Neural progenitor cell (in vitro differentiated cells): ENCODE measurements at regions not wholly inside any gene's neighbourhood (a gene's known extent, or its start where the extent isn't known, plus 50 kb on each side); places are given as distances from the start of the nearest gene placed in this dataset.

Source experiments
- DNase-seq: peaks from one replicate; pipeline ENCODE4 v3.0.0-alpha.2; 2016; ENCODE audit warnings: low spot score
- H2AFZ ChIP-seq: fragments of 200-600 bp; sonication (generic); replicated peaks from 2 replicates; pipeline ENCODE4 v1.6.1; 2016; ENCODE audit warnings: antibody characterized with exemption
- H3F3A ChIP-seq: fragments of 200-600 bp; sonication (generic); 2 replicates; pipeline ENCODE4 v1.6.1; 2016; ENCODE audit warnings: antibody characterized with exemption, low read depth
- H3K27ac ChIP-seq: fragments of 200-600 bp; sonication (generic); 2 replicates; pipeline ENCODE4 v1.5.1; 2016; ENCODE audit warnings: mild to moderate bottlenecking
- H3K27me3 ChIP-seq: fragments of 200-600 bp; sonication (generic); 2 replicates; pipeline ENCODE4 v1.6.1; 2016; ENCODE audit warnings: mild to moderate bottlenecking, moderate library complexity
- H3K36me3 ChIP-seq: fragments of 200-600 bp; sonication (generic); 2 replicates; pipeline ENCODE4 v1.5.1; 2016
- H3K4me1 ChIP-seq: fragments of 200-600 bp; sonication (generic); 2 replicates; pipeline ENCODE4 v1.6.1; 2016; ENCODE audit warnings: mixed run types
- H3K4me2 ChIP-seq: fragments of 200-600 bp; sonication (generic); 2 replicates; pipeline ENCODE4 v1.6.1; 2016
- H3K4me3 ChIP-seq: fragments of 200-600 bp; sonication (generic); 2 replicates; pipeline ENCODE4 v1.5.1; 2016
- H3K79me2 ChIP-seq: fragments of 200-600 bp; sonication (generic); 2 replicates; pipeline ENCODE4 v1.6.1; 2016; ENCODE audit warnings: low read depth
- H3K9ac ChIP-seq: fragments of 200-600 bp; sonication (generic); 2 replicates; pipeline ENCODE4 v1.6.1; 2016
- H3K9me3 ChIP-seq: fragments of 200-600 bp; sonication (generic); 2 replicates; pipeline ENCODE4 v1.5.1; 2016; ENCODE audit warnings: low read depth
- H4K20me1 ChIP-seq: fragments of 200-600 bp; sonication (generic); 2 replicates; pipeline ENCODE4 v1.6.1; 2016; ENCODE audit warnings: low read depth
- H3K27ac Mint-ChIP-seq: 3 replicates; pipeline ENCODE4 v1.8.0; 2021; ENCODE audit warnings: mixed read lengths
- H3K27me3 Mint-ChIP-seq: 2 replicates; pipeline ENCODE4 v1.8.0; 2022; ENCODE audit warnings: low read depth, mild to moderate bottlenecking, inconsistent platforms, moderate library complexity, mixed read lengths; ENCODE audit not compliant: insufficient read depth
- H3K36me3 Mint-ChIP-seq: 3 replicates; pipeline ENCODE4 v1.8.0; 2021; ENCODE audit warnings: mixed read lengths
- H3K4me1 Mint-ChIP-seq: 3 replicates; pipeline ENCODE4 v1.8.0; 2021; ENCODE audit warnings: mixed read lengths
- H3K4me3 Mint-ChIP-seq: 3 replicates; pipeline ENCODE4 v1.8.0; 2021; ENCODE audit warnings: mild to moderate bottlenecking, moderate library complexity, mixed read lengths
- H3K9me3 Mint-ChIP-seq: 3 replicates; pipeline ENCODE4 v1.8.0; 2020; ENCODE audit warnings: mixed read lengths
- EZH2 ChIP-seq: fragments of 200-600 bp; sonication (generic); IDR thresholded peaks from 2 replicates; pipeline ENCODE4 v1.6.1; 2017; ENCODE audit warnings: antibody characterized with exemption, mild to moderate bottlenecking, moderate library complexity
- EZH2phosphoT487 ChIP-seq: fragments of 200-600 bp; sonication (generic); IDR thresholded peaks from 2 replicates; pipeline ENCODE4 v1.6.1; 2017; ENCODE audit warnings: antibody characterized with exemption
- TF ChIP-seq, protein P1 (sequence below): fragments of 200-600 bp; sonication (generic); IDR thresholded peaks from 2 replicates; pipeline ENCODE4 v1.5.1; 2017; ENCODE audit warnings: antibody characterized with exemption, mild to moderate bottlenecking

DNA sequence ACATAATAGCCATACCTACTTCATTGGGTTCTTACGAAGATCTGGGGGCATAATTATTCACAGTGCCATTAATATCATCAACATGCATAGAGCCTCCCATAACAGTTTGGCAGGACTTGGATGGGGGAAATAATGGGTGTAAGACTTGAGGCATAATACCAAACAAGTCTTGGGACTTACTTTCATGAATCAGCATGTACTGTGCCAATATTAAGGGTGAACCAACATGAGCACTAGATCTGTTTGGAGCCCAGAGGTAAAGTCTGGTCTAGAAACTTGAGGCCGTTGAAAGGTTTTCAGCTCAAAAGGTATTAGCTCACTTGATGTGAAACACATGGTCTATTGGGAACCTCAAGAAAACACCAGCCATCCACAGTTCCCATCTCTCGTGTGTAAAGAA is 56.7 kb upstream of the ZC3H11B start:
- Histone ChIP-seq H3K9ac (no peak overlapping the region), H3K27ac (no peak overlapping the region), H3K36me3 (no peaks in the 10 kb centered on the region), H3K4me3 (no peak overlapping the region), H3K4me1 (no peaks in the 10 kb centered on the region), H2AFZ (no peak overlapping the region), H3K27me3 (no peaks in the 10 kb centered on the region), H3F3A (no peaks in the 10 kb centered on the region), H4K20me1 (no peaks in the 10 kb centered on the region), H3K79me2 (no peaks in the 10 kb centered on the region), H3K9me3 (no peaks in the 10 kb centered on the region), H3K4me2 (no peak overlapping the region)
- Mint-ChIP-seq H3K9me3 (no peaks in the 10 kb centered on the region), H3K4me3 (no peak overlapping the region), H3K27me3 (peaks cover 7% of the 10 kb centered on the region), H3K36me3 (no peaks in the 10 kb centered on the region), H3K27ac (no peak overlapping the region), H3K4me1 (no peaks in the 10 kb centered on the region)
- TF ChIP-seq, protein P1, sequence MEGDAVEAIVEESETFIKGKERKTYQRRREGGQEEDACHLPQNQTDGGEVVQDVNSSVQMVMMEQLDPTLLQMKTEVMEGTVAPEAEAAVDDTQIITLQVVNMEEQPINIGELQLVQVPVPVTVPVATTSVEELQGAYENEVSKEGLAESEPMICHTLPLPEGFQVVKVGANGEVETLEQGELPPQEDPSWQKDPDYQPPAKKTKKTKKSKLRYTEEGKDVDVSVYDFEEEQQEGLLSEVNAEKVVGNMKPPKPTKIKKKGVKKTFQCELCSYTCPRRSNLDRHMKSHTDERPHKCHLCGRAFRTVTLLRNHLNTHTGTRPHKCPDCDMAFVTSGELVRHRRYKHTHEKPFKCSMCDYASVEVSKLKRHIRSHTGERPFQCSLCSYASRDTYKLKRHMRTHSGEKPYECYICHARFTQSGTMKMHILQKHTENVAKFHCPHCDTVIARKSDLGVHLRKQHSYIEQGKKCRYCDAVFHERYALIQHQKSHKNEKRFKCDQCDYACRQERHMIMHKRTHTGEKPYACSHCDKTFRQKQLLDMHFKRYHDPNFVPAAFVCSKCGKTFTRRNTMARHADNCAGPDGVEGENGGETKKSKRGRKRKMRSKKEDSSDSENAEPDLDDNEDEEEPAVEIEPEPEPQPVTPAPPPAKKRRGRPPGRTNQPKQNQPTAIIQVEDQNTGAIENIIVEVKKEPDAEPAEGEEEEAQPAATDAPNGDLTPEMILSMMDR = no peak
- DNase-seq = no peak

DNA sequence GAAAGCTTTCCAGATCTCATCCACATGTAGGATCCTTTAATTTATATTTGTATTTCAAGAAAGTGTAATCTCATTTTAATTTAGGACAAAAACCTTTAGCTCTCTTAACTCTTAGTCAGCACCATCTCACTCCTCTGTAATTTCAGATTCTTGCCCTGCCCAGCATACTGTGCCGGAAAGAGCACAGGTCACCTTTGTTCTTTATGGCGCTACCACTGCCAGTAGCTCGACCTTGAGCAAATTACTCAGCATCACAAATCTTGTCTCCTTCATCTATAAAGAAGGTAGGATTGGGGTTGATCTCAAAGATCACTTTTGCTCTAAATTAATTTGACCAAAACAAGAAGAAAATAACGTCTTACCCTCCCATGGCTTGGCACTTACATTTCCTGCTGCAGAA is 56.1 kb upstream of the ZC3H11B start:
- Histone ChIP-seq H2AFZ (no peak overlapping the region), H3K27ac (no peak overlapping the region), H3F3A (no peaks in the 10 kb centered on the region), H3K36me3 (no peaks in the 10 kb centered on the region), H4K20me1 (no peaks in the 10 kb centered on the region), H3K79me2 (no peaks in the 10 kb centered on the region), H3K27me3 (no peaks in the 10 kb centered on the region), H3K9me3 (no peaks in the 10 kb centered on the region), H3K4me1 (no peaks in the 10 kb centered on the region), H3K4me2 (no peak overlapping the region), H3K9ac (no peak overlapping the region), H3K4me3 (no peak overlapping the region)
- peaks cover 7% of the 10 kb centered on the region for H3K27me3 Mint-ChIP-seq
- H3K4me1 Mint-ChIP-seq = no peaks in the 10 kb centered on the region
- H3K36me3 Mint-ChIP-seq = no peaks in the 10 kb centered on the region
- H3K9me3 Mint-ChIP-seq = no peaks in the 10 kb centered on the region
- no peak overlapping the region for H3K27ac Mint-ChIP-seq
- no peak for DNase-seq
- no peak overlapping the region for H3K4me3 Mint-ChIP-seq
- TF ChIP-seq, protein P1 = no peak
- TF ChIP-seq EZH2 = no peak
- no peak for TF ChIP-seq EZH2phosphoT487

DNA sequence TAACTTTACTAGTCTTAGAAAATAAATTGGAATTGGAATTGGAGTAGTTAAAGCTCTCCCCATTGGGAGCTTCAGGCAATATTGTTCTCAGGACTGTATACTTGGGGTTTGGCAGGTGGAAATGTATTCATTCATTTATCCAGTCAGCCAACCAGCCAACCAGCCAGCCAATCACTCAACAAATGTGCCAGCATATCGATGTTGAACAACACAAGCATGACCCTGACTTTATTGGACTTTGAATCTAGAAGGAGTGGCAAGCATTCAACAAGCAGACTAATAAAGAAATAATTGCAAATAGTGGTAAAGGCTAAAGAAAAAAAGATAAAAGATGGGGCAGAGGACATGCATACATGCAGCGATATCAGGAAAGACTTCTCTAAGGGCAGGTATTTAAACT is 55.5 kb upstream of the ZC3H11B start:
- no peaks in the 10 kb centered on the region for H3K36me3 Mint-ChIP-seq
- no peak overlapping the region for H3K9ac ChIP-seq

More for the DNA sequence above, 55.5 kb upstream of the ZC3H11B start:
- H3K27ac Mint-ChIP-seq = no peak overlapping the region
- Histone ChIP-seq H3F3A (no peaks in the 10 kb centered on the region), H3K36me3 (no peaks in the 10 kb centered on the region), H3K4me2 (no peak overlapping the region), H2AFZ (no peak overlapping the region), H3K9me3 (no peaks in the 10 kb centered on the region), H3K4me3 (no peak overlapping the region), H3K27ac (no peak overlapping the region), H3K27me3 (no peaks in the 10 kb centered on the region), H3K4me1 (no peaks in the 10 kb centered on the region), H3K79me2 (no peaks in the 10 kb centered on the region), H4K20me1 (no peaks in the 10 kb centered on the region)
- H3K27me3 Mint-ChIP-seq = peaks cover 7% of the 10 kb centered on the region
- no peak overlapping the region for H3K4me3 Mint-ChIP-seq
- no peaks in the 10 kb centered on the region for H3K9me3 Mint-ChIP-seq
- DNase-seq = no peak
- no peak for TF ChIP-seq EZH2phosphoT487
- TF ChIP-seq EZH2 = no peak
- TF ChIP-seq, protein P1 = no peak
- no peaks in the 10 kb centered on the region for H3K4me1 Mint-ChIP-seq
